ENCODE measurements at regions not wholly inside any gene's neighbourhood (a gene's known extent, or its start where the extent isn't known, plus 50 kb on each side); places are given as distances from the start of the nearest gene placed in this dataset.

DNA sequence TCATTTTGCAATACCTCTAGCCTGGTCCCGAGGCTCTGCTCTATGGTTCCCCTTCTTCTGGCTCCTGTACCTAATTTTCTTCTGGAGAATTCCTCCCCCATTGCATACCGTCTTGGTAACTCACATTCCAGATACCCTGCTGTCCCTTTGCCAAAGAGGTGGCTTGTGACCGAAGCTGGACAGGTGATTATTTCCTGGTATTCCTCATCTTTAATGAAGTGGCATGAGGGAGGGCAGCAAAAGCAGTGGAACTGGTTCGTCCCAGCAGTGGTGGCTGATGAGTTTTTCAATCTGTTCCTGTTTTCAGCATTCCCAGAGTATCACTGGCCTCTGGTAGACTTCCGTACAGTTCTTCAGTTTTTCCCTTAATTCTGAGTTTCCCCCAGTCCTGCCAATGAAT is 186.2 kb upstream of the CADPS start:
- TF ChIP-seq, protein P1, sequence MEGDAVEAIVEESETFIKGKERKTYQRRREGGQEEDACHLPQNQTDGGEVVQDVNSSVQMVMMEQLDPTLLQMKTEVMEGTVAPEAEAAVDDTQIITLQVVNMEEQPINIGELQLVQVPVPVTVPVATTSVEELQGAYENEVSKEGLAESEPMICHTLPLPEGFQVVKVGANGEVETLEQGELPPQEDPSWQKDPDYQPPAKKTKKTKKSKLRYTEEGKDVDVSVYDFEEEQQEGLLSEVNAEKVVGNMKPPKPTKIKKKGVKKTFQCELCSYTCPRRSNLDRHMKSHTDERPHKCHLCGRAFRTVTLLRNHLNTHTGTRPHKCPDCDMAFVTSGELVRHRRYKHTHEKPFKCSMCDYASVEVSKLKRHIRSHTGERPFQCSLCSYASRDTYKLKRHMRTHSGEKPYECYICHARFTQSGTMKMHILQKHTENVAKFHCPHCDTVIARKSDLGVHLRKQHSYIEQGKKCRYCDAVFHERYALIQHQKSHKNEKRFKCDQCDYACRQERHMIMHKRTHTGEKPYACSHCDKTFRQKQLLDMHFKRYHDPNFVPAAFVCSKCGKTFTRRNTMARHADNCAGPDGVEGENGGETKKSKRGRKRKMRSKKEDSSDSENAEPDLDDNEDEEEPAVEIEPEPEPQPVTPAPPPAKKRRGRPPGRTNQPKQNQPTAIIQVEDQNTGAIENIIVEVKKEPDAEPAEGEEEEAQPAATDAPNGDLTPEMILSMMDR (IDR thresholded peaks at IDR 0.05; ENCODE audit: insufficient read depth, low read depth, low read length, missing control alignments) = no peak

DNA sequence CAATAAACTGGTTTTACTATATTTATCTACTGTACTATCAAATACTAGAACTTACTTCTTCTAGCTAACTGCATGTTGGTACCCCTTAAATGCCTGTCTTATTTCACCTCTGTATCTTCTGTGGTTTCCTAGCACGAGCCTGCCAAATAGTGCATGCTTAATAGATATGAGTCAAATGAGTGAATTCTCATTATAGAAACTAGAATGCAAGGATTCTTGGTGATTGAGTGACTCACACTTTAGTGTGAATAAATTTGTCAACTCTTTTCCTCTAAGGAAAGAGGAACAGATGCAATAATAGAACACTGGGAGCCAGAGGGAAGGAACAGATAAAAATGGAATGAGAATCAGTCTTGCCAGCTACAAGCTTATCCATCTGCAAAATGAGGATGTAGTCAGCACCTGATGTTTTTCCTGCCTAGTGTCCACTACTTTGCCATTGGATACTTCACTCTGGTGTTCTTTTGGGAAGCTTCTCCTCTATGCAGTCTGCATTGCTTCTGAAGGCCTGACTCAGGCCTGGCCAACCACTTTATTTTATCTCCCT is 189.1 kb upstream of the CADPS start:
- no peak for DNase-seq (ENCODE audit: low read depth)

More for the DNA sequence above, 186.2 kb upstream of the CADPS start:
- DNase-seq (ENCODE audit: low read depth) = no peak
- no peak overlapping the region for H3K4me3 ChIP-seq (ENCODE audit: low read depth, low read length)

DNA sequence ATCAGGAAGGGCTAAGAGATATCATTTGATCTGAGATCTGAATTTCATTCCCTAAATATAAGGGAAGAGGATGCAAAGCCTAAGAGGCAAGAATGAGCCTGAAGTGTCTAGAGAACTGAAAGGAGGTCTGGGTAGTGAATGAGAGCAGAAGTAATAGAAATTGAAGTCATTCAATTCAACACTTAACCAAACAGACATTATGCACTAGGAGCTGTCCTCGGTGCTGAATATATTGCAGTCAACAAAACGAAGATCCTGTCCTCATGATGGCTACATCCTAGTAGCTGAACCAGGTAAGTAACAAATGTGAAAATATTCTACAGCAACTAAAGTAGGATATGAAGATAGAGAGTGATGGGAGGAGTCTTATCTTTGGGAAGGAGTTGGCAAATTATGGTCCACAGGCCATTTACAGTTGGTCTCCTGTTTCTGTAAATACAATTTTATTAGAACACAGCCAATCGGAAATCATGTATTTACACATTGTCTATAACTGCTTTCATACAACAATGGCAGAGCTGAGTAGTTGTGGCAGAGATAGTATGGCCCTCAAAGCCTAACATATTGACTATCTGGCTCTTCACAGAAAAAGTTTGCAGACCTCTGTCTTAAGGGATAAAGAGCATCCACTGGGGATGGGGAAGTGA is 192.9 kb upstream of the CADPS start:
- no peak overlapping the region for H3K4me3 ChIP-seq (ENCODE audit: low read depth, low read length)
- peak; percentile 49 for DNase-seq (ENCODE audit: low read depth)
- TF ChIP-seq, protein P1 (IDR thresholded peaks at IDR 0.05; ENCODE audit: insufficient read depth, low read depth, low read length, missing control alignments) = no peak

More for the DNA sequence above, 189.1 kb upstream of the CADPS start:
- TF ChIP-seq, protein P1 (IDR thresholded peaks at IDR 0.05; ENCODE audit: insufficient read depth, low read depth, low read length, missing control alignments) = no peak
- H3K4me3 ChIP-seq (ENCODE audit: low read depth, low read length) = no peak overlapping the region

GRCh38 chr3:63069806-63070475 is 194.7 kb upstream of the CADPS start:
- DNase-seq (ENCODE audit: low read depth) = no peak
- TF ChIP-seq, protein P1 (IDR thresholded peaks at IDR 0.05; ENCODE audit: insufficient read depth, low read depth, low read length, missing control alignments) = no peak
- no peak overlapping the region for H3K4me3 ChIP-seq (ENCODE audit: low read depth, low read length)

- no peak for DNase-seq (ENCODE audit: low read depth)
- no peak overlapping the region for H3K4me3 ChIP-seq (ENCODE audit: low read depth, low read length)
- TF ChIP-seq, protein P1 (IDR thresholded peaks at IDR 0.05; ENCODE audit: insufficient read depth, low read depth, low read length, missing control alignments) = no peak
These were observed 195.2 kb upstream of the CADPS start for GRCh38 chr3:63070476-63070810.

DNA sequence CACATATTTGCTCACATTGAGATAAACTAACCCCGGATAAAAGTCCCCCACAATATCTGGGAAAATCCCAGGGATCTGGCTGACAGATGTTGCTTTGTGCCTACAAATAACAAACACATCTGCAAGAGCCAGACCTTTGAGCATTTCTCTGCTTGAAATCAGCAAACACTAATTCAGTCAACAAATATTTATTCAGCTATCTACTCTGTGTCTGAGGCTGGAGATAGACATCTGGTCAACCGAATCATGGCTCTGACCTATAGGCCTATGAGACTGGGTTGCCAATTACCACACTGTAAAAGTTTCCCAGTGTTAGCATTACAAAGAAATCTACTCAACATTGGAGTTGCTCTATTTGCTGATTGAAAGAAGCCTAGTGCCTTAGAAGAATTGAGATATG is 201.1 kb upstream of the CADPS start:
- TF ChIP-seq, protein P1 (IDR thresholded peaks at IDR 0.05; ENCODE audit: insufficient read depth, low read depth, low read length, missing control alignments) = no peak
- no peak overlapping the region for H3K4me3 ChIP-seq (ENCODE audit: low read depth, low read length)
- DNase-seq (ENCODE audit: low read depth) = no peak
